ENCODE measurements at regions not wholly inside any gene's neighbourhood (a gene's known extent, or its start where the extent isn't known, plus 50 kb on each side); places are given as distances from the start of the nearest gene placed in this dataset.

- H3K27ac ChIP-seq (ENCODE audit: low read depth in 1 of 2, low read length in 1 of 2), result no peak overlapping the region
Observed at GRCh38 chr6:156256161-156256560, 521.0 kb upstream of the ARID1B start.

DNA sequence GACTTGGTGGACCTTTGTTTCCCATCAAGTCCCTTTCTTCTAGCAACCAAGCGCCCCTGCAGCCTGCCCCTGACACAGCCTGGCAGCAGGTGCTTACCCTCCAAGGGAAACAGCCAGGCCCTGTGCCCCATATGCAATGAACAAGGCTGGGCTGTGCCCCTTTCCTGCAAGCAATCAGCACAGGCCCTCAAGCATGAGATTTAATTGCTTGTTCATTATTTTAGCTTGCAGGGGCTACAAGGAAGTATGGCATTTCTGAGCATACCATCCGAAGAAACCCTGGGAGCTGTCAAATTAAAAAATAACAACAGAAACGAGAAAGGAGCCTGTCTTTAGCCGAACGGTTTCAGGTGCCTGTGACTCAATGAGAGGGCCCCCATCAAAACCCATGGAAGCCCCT, 522.9 kb upstream of the ARID1B start:
- Histone ChIP-seq H3K9me3 (ENCODE audit: control insufficient read depth in 2 of 2, insufficient read depth in 1 of 2, low read length in 1 of 2) (no peaks in the 10 kb centered on the region), H3K4me1 (ENCODE audit: control insufficient read depth in 2 of 2, insufficient read depth in 2 of 2, low read length in 2 of 2) (no peaks in the 10 kb centered on the region), H3K27me3 (ENCODE audit: control insufficient read depth in 2 of 2, insufficient read depth in 1 of 2, low read length in 1 of 2) (no peaks in the 10 kb centered on the region), H3K27ac (ENCODE audit: low read depth in 1 of 2, low read length in 1 of 2) (no peak overlapping the region), H3K36me3 (ENCODE audit: control insufficient read depth in 2 of 2, insufficient read depth in 2 of 2, low read length in 1 of 2) (no peaks in the 10 kb centered on the region), H3K4me3 (ENCODE audit: low read length in 2 of 2) (no peak overlapping the region)
- WGBS, result 95% methylated on average over 5 of the region's 5 CpGs
- no peak for DNase-seq (ENCODE audit: low read depth in 6 of 9, low spot score in 9 of 9)

More at GRCh38 chr6:156256161-156256560, 521.0 kb upstream of the ARID1B start:
- DNase-seq (ENCODE audit: low read depth in 6 of 9, low spot score in 9 of 9), result no peak
- WGBS, result 80% methylated on average over 10 of the region's 10 CpGs
- no peaks in the 10 kb centered on the region for H3K27me3 ChIP-seq (ENCODE audit: control insufficient read depth in 2 of 2, insufficient read depth in 1 of 2, low read length in 1 of 2)
- H3K4me3 ChIP-seq (ENCODE audit: low read length in 2 of 2), result no peak overlapping the region
- no peaks in the 10 kb centered on the region for H3K9me3 ChIP-seq (ENCODE audit: control insufficient read depth in 2 of 2, insufficient read depth in 1 of 2, low read length in 1 of 2)
- H3K36me3 ChIP-seq (ENCODE audit: control insufficient read depth in 2 of 2, insufficient read depth in 2 of 2, low read length in 1 of 2), result no peaks in the 10 kb centered on the region
- H3K4me1 ChIP-seq (ENCODE audit: control insufficient read depth in 2 of 2, insufficient read depth in 2 of 2, low read length in 2 of 2), result no peaks in the 10 kb centered on the region

DNA sequence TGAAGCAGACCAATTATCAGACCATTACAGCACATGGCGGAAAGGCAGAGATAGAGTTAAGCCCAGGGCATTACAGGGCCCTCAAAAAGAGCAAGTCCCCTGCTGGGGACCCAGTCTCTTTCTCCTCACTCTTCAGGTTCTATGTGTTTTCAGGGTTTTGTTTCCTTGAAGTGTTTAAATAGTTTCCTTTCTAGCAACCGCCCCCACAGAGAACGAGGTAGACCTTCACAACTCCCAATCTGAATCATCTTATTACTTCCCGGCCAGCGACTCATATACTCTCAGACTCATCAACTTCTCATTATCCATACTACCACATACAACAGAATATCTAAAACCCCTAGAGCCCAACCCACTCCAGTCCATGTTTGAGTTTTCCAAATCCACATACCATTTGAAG, 526.6 kb upstream of the ARID1B start:
- Histone ChIP-seq H3K4me1 (ENCODE audit: control insufficient read depth in 2 of 2, insufficient read depth in 2 of 2, low read length in 2 of 2) (no peaks in the 10 kb centered on the region), H3K27me3 (ENCODE audit: control insufficient read depth in 2 of 2, insufficient read depth in 1 of 2, low read length in 1 of 2) (no peaks in the 10 kb centered on the region), H3K9me3 (ENCODE audit: control insufficient read depth in 2 of 2, insufficient read depth in 1 of 2, low read length in 1 of 2) (no peaks in the 10 kb centered on the region), H3K36me3 (ENCODE audit: control insufficient read depth in 2 of 2, insufficient read depth in 2 of 2, low read length in 1 of 2) (no peaks in the 10 kb centered on the region), H3K27ac (ENCODE audit: low read depth in 1 of 2, low read length in 1 of 2) (no peak overlapping the region), H3K4me3 (ENCODE audit: low read length in 2 of 2) (no peak overlapping the region)
- DNase-seq (ENCODE audit: low read depth in 6 of 9, low spot score in 9 of 9), result peak in 1 of 9 donors; percentile 22
- WGBS, result 91% methylated on average over 5 of the region's 5 CpGs

DNA sequence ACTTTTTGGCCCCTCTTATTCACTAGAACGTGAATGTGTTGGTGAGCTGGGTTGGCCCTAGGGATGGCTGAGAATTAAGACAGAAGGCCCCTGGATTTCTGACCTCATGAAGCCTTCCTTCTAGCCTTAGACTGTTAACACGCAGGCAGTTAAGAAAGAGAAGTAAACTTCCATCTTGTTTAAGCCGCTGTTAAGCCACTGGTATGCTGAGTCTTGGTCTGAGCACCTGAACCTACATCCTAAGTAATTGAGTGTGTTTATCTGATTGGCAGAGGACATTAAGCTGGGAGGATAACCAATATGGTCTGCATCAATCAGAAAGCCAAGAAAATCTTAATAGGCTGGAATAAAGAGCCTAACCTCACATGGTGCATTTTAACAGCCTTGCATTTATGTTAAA, 535.0 kb upstream of the ARID1B start:
- 97% methylated on average over 3 of the region's 3 CpGs for WGBS
- no peaks in the 10 kb centered on the region for H3K36me3 ChIP-seq (ENCODE audit: control insufficient read depth in 2 of 2, insufficient read depth in 2 of 2, low read length in 1 of 2)
- no peaks in the 10 kb centered on the region for H3K4me1 ChIP-seq (ENCODE audit: control insufficient read depth in 2 of 2, insufficient read depth in 2 of 2, low read length in 2 of 2)
- H3K9me3 ChIP-seq (ENCODE audit: control insufficient read depth in 2 of 2, insufficient read depth in 1 of 2, low read length in 1 of 2), result no peaks in the 10 kb centered on the region
- DNase-seq (ENCODE audit: low read depth in 6 of 9, low spot score in 9 of 9), result no peak
- no peak overlapping the region for H3K27ac ChIP-seq (ENCODE audit: low read depth in 1 of 2, low read length in 1 of 2)
- H3K27me3 ChIP-seq (ENCODE audit: control insufficient read depth in 2 of 2, insufficient read depth in 1 of 2, low read length in 1 of 2), result no peaks in the 10 kb centered on the region
- H3K4me3 ChIP-seq (ENCODE audit: low read length in 2 of 2), result no peak overlapping the region

DNA sequence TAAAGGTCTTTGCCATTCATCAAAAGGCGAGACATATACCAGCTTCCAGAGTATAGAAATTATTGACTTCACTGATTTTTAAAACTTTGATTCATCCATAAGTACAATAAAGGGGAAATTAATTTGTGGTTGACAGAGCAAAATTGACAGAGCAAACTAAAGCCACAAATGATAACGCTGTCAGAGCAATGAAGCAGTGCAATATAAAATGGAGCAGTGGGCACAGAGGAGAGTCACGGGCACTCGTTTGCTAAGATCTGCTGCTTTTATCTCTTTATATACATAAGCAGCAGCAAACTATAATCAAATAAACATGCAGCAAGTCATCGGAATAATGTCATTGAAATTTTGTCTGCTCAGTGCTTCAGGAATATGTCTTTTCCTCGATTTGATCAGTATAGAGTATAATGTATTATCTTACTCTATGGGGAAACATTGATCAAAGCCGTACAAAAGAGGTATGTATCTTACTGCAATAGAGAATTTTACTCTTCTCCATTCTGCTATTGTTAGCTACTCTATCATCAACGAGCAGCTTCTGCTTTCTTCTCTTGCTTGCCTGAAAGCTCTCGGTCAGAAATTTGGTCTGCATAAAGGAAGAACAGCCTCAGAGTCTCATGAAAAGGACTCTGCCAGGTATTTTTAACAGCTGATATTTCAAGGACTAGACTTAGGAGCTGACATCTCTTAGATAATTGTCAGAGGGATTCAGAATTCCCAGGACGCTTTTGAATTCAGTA, 546.0 kb upstream of the ARID1B start:
- Histone ChIP-seq H3K27me3 (ENCODE audit: control insufficient read depth in 2 of 2, insufficient read depth in 1 of 2, low read length in 1 of 2) (no peaks in the 10 kb centered on the region), H3K4me3 (ENCODE audit: low read length in 2 of 2) (no peak overlapping the region), H3K36me3 (ENCODE audit: control insufficient read depth in 2 of 2, insufficient read depth in 2 of 2, low read length in 1 of 2) (no peaks in the 10 kb centered on the region), H3K9me3 (ENCODE audit: control insufficient read depth in 2 of 2, insufficient read depth in 1 of 2, low read length in 1 of 2) (no peaks in the 10 kb centered on the region), H3K4me1 (ENCODE audit: control insufficient read depth in 2 of 2, insufficient read depth in 2 of 2, low read length in 2 of 2) (no peaks in the 10 kb centered on the region), H3K27ac (ENCODE audit: low read depth in 1 of 2, low read length in 1 of 2) (no peak overlapping the region)
- 73% methylated on average over 10 of the region's 10 CpGs for WGBS
- no peak for DNase-seq (ENCODE audit: low read depth in 6 of 9, low spot score in 9 of 9)

DNA sequence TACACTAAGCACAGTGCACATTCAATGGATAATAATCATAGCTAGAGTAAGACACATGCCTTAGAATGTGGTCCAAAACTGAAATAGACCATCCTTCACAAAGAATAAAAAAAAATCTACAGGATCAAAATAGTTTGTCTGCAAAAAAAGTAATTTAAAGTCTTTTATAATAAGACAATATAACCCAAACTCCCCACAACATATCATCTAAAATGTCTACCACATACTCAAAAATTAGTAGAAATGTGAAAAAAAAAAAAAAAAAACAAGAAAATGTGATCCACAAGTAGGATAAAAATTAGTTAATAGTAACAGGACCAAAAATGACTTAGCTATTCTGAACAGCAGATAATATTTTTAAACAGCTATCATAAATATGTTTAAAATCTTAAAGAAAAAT, 557.2 kb upstream of the ARID1B start:
- no peak for DNase-seq (ENCODE audit: low read depth in 6 of 9, low spot score in 9 of 9)
- Histone ChIP-seq H3K4me3 (ENCODE audit: low read length in 2 of 2) (no peak overlapping the region), H3K27me3 (ENCODE audit: control insufficient read depth in 2 of 2, insufficient read depth in 1 of 2, low read length in 1 of 2) (no peaks in the 10 kb centered on the region), H3K27ac (ENCODE audit: low read depth in 1 of 2, low read length in 1 of 2) (no peak overlapping the region), H3K9me3 (ENCODE audit: control insufficient read depth in 2 of 2, insufficient read depth in 1 of 2, low read length in 1 of 2) (no peaks in the 10 kb centered on the region), H3K4me1 (ENCODE audit: control insufficient read depth in 2 of 2, insufficient read depth in 2 of 2, low read length in 2 of 2) (no peaks in the 10 kb centered on the region), H3K36me3 (ENCODE audit: control insufficient read depth in 2 of 2, insufficient read depth in 2 of 2, low read length in 1 of 2) (no peaks in the 10 kb centered on the region)

- Histone ChIP-seq H3K27ac (ENCODE audit: low read depth in 1 of 2, low read length in 1 of 2) (no peak overlapping the region), H3K9me3 (ENCODE audit: control insufficient read depth in 2 of 2, insufficient read depth in 1 of 2, low read length in 1 of 2) (no peaks in the 10 kb centered on the region), H3K27me3 (ENCODE audit: control insufficient read depth in 2 of 2, insufficient read depth in 1 of 2, low read length in 1 of 2) (no peaks in the 10 kb centered on the region), H3K4me1 (ENCODE audit: control insufficient read depth in 2 of 2, insufficient read depth in 2 of 2, low read length in 2 of 2) (no peaks in the 10 kb centered on the region), H3K36me3 (ENCODE audit: control insufficient read depth in 2 of 2, insufficient read depth in 2 of 2, low read length in 1 of 2) (no peaks in the 10 kb centered on the region), H3K4me3 (ENCODE audit: low read length in 2 of 2) (no peak overlapping the region)
- DNase-seq (ENCODE audit: low read depth in 6 of 9, low spot score in 9 of 9), result no peak
- 82% methylated on average over 3 of the region's 3 CpGs for WGBS
Observed at GRCh38 chr6:156205678-156206077, 571.5 kb upstream of the ARID1B start.

- H3K4me3 ChIP-seq (ENCODE audit: low read length in 2 of 2), result no peak overlapping the region
- WGBS, result 89% methylated on average over 5 of the region's 5 CpGs
- peaks cover 0 to 2% of the 10 kb centered on the region in 2 donors for H3K4me1 ChIP-seq (ENCODE audit: control insufficient read depth in 2 of 2, insufficient read depth in 2 of 2, low read length in 2 of 2)
- H3K27me3 ChIP-seq (ENCODE audit: control insufficient read depth in 2 of 2, insufficient read depth in 1 of 2, low read length in 1 of 2), result no peaks in the 10 kb centered on the region
- DNase-seq (ENCODE audit: low read depth in 6 of 9, low spot score in 9 of 9), result no peak
- no peaks in the 10 kb centered on the region for H3K36me3 ChIP-seq (ENCODE audit: control insufficient read depth in 2 of 2, insufficient read depth in 2 of 2, low read length in 1 of 2)
- H3K27ac ChIP-seq (ENCODE audit: low read depth in 1 of 2, low read length in 1 of 2), result no peak overlapping the region
- no peaks in the 10 kb centered on the region for H3K9me3 ChIP-seq (ENCODE audit: control insufficient read depth in 2 of 2, insufficient read depth in 1 of 2, low read length in 1 of 2)
Observed at GRCh38 chr6:156199182-156199581, 578.0 kb upstream of the ARID1B start.

- DNase-seq (ENCODE audit: low read depth in 6 of 9, low spot score in 9 of 9), result peak in 5 of 9 donors; percentile 13 to 62 (median 21)
- Histone ChIP-seq H3K4me1 (ENCODE audit: control insufficient read depth in 2 of 2, insufficient read depth in 2 of 2, low read length in 2 of 2) (peaks cover 0 to 2% of the 10 kb centered on the region in 2 donors), H3K27ac (ENCODE audit: low read depth in 1 of 2, low read length in 1 of 2) (peak overlapping the region in 1 of 2 donors; percentile 36), H3K9me3 (ENCODE audit: control insufficient read depth in 2 of 2, insufficient read depth in 1 of 2, low read length in 1 of 2) (no peaks in the 10 kb centered on the region), H3K27me3 (ENCODE audit: control insufficient read depth in 2 of 2, insufficient read depth in 1 of 2, low read length in 1 of 2) (no peaks in the 10 kb centered on the region), H3K36me3 (ENCODE audit: control insufficient read depth in 2 of 2, insufficient read depth in 2 of 2, low read length in 1 of 2) (no peaks in the 10 kb centered on the region), H3K4me3 (ENCODE audit: low read length in 2 of 2) (no peak overlapping the region)
- WGBS, result 29% methylated on average over 2 of the region's 2 CpGs
Observed at GRCh38 chr6:156197513-156197912, 579.7 kb upstream of the ARID1B start.
